GM12874 (cell line): ENCODE measurements at regions not wholly inside any gene's neighbourhood (a gene's known extent, or its start where the extent isn't known, plus 50 kb on each side); places are given as distances from the start of the nearest gene placed in this dataset.

Experiments used
- TF ChIP-seq, protein P1 (sequence below): IDR thresholded peaks from 2 replicates; pipeline ENCODE4 v1.5.1; 2011; ENCODE audit warnings: low read depth, mild to moderate bottlenecking, control low read depth, low read length, moderate library complexity; ENCODE audit not compliant: insufficient read depth

DNA sequence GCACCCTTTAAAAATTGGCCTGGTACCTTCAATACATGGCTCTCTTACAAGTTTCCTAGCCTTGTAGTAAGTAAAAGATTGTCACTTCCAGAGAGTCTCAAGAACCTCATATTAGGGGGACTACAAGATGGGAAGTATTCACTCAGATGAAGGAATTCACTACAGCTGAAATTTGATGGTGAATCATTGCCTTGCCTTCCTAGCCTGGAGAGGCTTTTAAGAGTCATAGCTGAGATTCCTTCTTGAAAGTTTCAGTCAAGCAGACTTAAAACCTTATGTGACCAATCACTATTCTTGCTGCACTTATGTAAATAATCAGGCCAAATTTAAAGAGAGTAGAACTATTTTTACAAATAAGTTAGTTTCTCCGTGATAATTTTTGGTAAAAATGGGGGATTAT is 451.6 kb downstream of the TRHDE start:
- TF ChIP-seq, protein P1, sequence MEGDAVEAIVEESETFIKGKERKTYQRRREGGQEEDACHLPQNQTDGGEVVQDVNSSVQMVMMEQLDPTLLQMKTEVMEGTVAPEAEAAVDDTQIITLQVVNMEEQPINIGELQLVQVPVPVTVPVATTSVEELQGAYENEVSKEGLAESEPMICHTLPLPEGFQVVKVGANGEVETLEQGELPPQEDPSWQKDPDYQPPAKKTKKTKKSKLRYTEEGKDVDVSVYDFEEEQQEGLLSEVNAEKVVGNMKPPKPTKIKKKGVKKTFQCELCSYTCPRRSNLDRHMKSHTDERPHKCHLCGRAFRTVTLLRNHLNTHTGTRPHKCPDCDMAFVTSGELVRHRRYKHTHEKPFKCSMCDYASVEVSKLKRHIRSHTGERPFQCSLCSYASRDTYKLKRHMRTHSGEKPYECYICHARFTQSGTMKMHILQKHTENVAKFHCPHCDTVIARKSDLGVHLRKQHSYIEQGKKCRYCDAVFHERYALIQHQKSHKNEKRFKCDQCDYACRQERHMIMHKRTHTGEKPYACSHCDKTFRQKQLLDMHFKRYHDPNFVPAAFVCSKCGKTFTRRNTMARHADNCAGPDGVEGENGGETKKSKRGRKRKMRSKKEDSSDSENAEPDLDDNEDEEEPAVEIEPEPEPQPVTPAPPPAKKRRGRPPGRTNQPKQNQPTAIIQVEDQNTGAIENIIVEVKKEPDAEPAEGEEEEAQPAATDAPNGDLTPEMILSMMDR = no peak

DNA sequence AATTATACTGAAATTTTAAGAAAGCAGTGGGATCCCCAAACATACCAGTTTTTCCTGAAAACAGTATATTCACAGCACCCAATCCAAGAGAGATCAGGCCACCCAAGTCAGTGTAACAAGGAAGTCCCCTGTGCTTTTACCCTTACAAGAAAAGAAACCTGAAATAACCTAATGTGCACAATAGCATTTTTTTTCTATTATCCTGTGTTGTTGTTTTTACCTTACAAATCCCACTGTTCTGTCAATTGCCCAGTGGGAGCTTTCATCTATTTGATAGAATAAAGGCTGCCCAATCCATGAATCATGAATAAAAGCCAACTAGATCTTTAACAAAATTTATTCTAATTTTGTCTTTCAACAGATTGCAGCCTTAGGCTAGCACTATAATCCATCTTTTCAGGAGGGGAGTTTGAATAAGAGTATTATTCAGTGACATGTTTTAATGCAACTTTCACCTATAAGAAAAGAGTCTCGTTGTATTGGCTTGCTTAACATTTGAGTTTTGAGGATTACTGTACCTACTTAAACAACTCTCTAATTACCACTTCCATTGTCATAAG is 457.4 kb downstream of the TRHDE start:
- TF ChIP-seq, protein P1 = no peak

DNA sequence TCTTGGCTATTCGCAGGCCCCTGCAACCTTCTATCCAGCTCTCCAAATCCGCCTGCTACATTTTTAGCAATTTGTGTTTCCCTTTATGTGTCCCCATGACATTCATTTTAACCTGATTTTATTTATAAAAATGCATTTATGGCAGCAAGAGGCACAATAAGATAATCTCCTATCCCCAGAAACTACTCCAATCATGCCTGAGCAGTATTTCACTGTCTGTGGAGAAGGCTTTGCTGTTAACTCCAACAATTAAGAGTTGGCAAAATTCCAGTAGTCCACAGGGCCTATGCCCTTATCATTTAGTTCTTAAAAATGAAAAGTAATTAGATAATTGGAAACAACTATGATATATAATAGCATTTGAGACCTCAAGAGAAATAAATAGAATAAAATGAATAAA is 462.4 kb downstream of the TRHDE start:
- TF ChIP-seq, protein P1 = no peak

DNA sequence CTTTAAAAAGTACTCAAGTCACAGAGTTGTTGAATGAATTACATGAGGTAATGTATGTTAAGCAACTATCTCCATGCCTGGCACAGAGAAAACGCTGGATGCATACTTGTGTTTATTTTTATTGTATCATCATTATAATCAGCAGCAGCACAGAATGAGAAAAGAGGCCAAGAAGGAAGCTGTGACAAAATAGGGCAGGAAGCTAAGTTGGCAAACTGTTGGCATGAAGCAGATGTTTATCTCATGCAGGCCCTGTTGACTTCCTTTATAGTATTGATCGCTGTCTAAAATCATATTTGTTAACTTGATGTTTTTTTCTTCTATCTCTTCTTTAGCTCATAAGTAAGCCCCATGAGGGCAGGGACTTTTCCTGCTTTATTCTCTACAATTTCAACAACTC is 466.6 kb downstream of the TRHDE start:
- TF ChIP-seq, protein P1 = no peak

DNA sequence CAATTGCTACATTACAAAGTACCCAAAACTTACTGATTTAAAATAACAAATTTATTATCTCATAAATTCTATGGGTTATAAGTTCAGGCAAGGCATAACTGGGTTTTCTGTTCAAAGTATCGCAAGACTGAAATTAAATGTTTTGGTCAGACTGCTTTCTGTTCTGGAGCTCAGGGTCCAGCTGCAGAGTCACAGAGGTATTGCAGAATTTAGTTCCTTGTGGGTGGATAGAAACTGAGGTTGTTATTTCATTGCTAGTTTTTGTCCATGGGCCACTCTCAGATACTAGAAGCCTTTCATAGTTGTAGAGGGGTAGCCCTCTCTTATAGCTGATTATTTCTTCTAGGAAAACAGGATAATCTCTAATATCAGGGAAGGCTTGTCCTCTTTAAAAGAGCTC is 467.9 kb downstream of the TRHDE start:
- TF ChIP-seq, protein P1 = no peak

DNA sequence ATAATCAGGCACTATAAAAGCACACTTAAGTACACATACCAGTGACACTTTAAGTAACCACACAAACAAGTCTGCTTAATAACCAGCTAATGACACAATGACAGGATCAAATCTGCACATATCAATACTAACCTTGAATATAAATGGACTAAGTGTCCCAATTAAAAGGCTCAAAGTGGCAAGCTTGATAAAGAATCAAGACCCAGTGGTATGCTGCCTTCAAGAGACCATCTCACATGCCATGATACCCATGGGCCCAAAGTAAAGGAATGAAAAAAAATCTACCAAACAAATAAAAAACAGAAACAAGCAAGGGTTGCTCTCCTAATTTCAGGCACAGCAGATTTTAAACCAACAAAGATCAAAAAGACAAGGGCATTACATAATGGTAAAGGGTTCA is 470.4 kb downstream of the TRHDE start:
- TF ChIP-seq, protein P1 = no peak

DNA sequence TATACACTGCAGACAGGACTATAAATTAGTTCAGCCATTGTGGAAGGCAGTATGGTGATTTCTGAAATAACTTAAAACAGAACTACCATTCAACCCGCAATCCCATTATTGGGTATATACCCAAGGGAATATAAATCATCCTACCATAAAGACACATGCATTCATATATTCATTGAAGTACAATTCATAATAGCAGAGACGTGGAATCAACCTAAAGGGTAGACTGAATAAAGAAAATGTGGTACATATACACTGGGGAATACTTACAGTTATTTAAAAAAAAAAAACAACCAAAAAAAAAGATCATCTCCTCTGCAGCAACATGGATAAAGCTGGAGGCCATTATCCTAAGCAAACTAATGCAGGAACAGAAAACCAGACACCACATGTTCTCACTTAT is 473.9 kb downstream of the TRHDE start:
- TF ChIP-seq, protein P1 = no peak
